Activated CD8-positive, alpha-beta memory T cell treated with anti-CD3 and anti-CD28 coated beads, Interleukin-2, amount 50 U/mL, for 1 hour (primary cell): ENCODE measurements at regions not wholly inside any gene's neighbourhood (a gene's known extent, or its start where the extent isn't known, plus 50 kb on each side); places are given as distances from the start of the nearest gene placed in this dataset.
"Not testable (repeated sequence)": the region's sequence is repeated elsewhere in the genome, so short reads cannot be mapped to it uniquely, and the experiment has no call there.

Experiments used
- DNase-seq: peaks from one replicate; pipeline ENCODE4 v3.0.0-alpha.2; 2020; ENCODE audit errors: extremely low read depth

DNA sequence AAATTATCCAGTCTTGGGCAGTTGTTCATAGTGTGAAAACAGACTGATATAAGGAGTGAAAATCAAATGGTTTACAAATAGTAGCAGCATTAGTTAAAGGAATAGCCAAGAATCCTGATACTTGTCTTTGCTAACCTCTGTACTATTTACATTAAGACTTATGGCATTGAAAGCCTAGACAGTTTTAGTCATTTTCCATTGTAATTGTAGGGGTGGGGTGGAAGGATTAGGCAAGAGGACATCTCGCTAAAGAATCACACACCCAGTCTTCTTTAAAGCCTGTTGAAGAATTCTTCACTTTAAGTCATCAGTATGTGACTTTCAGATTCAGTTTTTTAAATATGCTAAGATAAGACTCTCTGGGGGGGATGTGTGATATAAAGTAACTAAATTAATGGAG lies 207.5 kb upstream of the PHACTR1 start:
- DNase-seq: no peak

DNA sequence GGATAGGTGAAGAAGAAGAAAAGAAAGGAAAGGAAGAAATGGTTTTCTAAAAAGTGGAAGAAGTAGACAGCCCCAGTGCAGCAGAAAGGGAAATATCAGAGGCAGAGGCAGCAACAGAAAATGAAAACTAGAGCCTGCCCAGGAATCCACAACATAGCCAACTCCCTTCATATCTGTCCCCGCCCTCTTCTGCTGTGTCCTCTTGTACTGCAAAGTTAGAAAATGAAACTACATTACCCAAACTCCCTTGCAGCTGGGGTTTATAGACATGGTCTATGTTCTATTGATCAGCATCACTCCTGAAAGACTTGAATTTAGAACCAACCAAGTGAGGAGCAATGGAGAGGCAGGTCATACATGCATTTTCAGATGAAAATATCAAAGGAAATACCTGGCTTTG lies 200.5 kb upstream of the PHACTR1 start:
- DNase-seq: no peak

DNA sequence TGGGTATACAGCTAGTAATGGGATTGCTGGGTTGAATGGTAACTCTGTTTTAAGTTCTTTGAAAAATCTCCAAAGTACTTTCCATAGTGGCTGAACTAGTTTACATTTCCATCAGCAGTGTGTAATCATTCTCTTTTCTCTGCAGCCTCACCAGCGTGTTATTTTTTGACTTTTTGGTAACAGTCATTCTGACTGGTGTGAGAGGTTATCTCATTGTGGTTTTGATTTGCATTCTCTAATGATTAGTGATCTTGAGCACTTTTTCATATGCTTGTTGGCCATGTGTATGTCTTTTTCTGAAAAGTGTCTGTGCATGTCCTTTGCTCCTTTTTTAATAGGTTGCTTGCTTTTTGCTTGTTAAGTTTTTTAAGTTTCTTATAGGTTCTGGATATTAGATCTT lies 194.2 kb upstream of the PHACTR1 start:
- DNase-seq: no peak

DNA sequence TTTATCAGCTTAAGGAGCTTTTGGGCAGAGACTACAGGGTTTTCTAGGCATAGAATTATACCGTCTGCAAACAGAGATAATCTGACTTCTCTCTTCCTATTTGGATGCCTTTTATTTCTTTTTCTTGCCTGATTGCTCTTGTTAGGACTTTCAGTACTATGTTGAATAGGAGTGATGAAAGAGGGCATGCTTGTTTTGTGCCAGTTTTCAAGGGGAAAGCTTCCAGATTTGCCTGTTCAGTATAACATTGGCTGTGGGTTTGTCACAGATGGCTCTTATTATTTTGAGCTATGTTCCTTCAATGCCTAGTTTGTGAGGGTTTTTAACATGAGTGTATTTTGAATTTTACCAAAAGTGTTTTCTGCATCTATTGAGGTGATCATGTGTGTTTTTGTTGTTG lies 192.8 kb upstream of the PHACTR1 start:
- DNase-seq: no peak

DNA sequence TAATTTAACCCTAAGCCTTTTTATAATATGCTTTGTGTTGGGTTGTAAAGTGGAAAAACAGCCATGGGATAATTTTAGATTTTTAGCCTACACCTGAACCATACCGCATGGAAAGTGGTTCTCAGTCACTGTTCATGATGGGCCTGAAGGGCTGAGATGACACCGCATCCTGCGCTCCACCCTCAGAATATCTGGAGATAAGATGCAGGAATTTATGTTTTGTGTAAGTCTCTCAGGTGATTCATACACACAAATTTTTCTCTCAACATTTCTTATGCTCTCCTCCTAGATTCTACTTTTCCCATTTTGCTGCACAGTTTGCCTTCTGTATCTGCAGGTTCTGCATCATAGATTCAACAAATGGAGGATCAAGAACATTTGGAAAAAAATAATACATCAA lies 191.3 kb upstream of the PHACTR1 start:
- no peak for DNase-seq

DNA sequence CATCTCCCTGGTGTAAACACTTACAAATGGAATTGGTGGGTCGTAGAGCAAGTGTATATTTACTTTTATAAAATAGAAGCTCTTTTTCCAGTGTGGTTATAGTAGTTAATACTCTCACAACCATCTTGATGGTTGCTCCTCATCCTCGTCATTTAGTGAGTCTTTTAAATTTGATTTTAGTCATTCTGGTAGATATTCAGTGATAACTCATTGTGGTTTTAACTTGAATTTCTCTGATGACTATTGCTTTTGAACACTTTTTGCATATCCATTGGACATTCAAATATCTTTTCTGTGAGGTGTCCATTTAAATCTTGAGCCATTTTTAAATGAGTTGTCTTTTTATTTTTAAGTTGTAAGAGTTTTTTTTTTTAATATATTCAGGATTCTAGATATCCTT lies 189.2 kb upstream of the PHACTR1 start:
- no peak for DNase-seq

DNA sequence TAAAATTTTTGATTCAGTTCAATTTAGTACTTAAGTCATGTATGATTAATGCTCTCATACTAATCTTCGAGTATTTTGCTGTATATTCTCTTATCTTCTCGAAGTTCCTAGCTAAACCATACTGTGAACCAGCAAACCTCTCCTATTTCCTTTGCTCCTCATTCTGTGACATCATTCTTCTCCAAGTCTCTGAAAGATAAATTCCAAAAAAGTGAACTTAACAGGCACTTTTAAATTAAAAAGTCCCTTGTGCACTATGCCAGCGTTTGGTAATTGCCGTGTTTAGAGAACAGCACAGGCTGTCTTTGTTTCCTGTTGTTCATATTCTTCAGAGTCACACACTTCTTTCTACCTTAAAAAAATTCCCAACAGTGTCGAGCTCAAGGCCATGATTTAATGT lies 188.4 kb upstream of the PHACTR1 start:
- DNase-seq: no peak

DNA sequence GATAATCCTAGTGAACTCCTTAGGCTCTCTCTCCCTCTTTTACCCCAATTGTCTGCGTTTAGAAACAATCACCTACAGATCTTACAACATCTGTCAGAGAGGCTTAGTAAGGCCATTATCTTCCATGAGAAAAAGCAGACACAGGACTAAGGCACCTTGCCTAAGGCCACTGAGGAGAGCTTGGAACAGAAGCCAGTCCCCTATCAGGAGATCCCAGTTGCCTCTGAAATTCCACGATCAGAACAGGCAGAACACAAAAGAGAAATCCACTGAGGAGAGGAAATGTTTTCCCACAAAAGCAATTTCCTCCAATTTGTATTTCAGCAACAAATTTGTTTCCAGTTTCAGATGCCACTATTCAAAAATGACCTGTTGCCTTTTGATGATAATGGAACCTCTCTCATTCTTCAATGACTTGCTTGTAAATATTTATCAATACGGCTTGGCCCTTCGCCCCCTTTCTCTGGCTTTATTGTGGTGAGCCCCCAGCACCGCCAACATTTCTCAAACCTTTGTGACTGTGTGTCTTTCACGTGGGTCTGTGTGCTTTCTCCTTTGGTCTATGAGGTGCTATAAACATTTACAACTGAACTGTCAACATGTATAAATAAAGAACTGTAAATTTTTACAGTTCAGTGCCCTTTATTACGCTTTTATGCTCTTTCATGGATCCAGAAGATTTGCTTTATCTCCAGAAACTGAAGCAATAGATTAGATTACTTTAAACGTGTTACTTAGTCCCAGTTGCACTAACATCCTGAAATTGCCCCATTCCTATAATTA lies 187.8 kb upstream of the PHACTR1 start:
- no peak for DNase-seq

DNA sequence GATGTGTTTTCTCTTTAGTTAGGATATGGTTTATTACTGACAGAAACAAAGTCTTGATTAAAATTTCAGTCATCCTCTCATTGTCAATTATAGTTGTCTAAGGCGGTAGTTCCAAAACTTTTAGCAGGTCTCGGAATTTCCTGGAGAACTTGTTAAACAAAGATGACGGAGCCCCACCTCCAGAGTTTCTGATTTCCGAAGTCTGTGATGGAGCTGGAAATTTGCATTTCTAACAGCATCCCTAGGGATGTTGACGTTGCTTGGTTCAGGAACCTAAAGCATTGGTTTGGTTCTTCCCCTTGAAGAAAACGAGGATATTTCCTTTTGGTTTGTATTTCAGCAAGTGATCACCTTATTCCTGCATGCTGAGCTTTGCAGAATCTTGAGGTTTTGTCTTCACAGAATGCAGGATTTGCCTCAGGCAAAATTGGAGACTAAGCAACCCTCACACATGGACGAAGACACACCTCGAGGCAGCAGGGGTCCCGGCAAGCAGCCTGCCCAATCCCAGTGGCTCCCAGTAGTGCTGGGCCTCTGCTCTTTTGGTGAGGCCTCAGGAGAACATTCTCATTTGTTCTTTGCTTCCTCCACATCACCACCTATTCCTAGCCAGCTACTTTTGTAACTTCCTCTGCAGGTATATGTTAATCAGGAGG lies 187.1 kb upstream of the PHACTR1 start:
- no peak for DNase-seq

DNA sequence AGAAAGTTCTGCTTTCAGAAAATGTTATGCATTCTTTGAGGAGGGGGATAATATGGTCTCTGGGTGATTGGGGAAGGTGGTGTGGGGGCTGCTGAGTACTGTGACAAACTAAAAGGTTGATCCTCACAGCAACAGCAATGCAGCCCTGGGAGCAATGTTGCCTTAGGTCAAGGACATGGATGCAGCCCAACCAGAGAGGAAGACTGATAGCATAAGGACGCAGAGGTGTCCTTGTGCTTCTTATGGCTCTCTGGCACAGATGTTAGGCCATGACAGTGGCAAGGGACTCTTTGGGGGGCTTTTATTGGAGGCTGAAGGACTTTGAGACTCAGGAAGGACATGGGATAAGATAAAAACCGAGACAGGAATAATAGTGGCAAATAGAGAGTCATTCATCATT lies 186.2 kb upstream of the PHACTR1 start:
- DNase-seq: no peak

DNA sequence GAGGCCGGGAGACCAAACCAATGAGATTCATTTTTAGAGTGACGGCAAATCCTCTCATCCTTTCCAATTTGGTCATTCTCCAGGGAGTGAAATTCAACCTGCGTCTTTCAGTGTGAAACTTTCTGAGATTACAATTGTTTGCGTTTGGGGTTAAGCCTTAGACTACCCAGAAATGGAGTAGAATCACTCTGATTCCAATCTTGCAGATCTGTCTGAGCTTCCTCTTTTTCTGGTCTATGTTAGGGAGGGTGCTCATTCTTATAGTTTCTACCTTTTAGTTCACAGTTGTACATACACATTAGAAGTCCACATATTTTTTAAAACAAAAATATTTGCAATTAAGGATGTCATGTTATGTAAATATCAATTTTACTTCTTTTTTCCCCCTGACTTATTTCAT lies 183.0 kb upstream of the PHACTR1 start:
- DNase-seq: no peak

DNA sequence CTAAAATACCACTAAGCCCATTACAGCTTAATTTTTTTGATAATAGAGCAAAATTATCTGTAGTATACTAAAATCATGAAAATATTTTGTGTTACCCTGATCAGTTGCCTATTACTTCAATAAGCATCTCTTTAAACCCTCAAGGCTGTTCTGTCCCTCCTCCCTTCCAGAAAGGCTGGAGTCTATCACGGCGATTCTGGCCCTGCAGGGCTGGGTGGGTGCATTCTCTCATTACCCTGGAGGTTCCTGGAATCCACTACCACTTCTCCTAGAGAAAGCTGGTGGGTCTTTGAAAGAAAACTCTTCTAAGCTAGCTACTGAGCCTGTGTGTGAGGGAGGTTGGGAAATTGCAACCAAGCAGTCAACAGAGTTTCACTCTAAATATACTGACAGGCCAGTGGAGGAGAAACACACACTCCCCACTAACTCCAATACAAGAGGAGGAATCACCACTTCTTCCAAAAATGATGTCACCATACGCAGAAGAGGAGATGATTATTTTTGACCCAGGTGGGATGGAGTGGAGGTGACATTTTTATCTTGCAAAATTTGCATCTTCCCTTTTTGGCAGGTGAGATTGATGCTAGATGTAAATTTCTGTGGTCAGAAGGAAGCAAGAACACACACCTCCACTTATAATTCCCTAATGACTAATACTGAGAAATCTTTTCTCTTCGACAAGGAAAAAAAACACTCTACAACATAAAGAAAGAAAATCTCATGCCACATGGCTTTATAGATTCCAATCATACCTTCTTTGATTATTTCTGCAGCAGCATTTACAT lies 182.3 kb upstream of the PHACTR1 start:
- DNase-seq: no peak

DNA sequence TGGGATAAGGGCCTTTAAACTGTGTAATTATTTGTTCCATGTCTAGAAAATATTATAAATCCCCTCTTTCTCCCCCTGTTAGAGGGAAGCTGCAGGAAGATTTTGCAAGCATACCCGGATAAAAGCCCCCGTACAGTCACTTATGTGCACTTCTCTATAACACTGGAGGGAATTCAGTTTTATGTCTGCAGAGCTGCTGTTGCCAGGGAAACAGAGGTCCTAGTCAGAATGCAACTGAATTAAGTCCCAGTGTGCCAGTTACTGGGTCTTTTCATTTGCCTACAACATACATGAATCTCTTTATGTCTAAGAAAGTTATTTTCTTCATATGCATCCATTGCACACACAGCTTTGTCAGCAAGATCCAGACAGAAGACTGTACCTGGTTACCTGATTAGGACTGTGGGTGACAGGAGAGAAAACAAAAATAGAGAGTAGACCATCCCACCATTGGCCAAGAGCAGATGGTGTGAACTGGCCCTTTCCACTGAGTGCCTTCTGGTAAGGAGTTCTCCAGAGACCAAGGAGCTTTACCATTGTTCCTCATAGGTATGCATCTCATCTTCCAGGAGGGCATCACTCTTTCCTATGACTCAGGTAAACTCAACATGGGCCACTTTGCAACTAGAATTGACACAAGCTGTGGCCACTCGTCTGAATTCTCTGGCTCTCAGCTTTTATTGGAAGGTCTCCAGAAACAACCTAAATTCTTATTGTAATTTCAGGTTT lies 180.8 kb upstream of the PHACTR1 start:
- no peak for DNase-seq

DNA sequence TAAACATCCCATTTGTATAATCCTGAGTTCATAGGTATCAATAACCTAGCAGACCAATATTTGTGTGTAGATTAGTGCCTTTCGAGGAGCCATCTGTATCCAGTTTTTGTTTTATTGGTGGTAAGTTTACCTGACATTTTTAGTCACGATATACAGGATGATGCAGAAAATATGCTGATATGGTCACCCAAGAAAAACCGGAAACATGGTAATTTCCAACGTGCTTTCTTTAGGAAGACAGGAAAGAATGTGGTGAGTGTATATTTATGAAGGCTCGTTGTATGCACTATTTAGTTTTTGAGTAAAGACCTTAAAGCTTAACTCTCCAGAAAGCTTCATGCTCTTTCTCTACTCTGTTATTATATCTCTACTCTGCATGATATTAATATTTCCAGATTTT lies 180.2 kb upstream of the PHACTR1 start:
- no peak for DNase-seq

DNA sequence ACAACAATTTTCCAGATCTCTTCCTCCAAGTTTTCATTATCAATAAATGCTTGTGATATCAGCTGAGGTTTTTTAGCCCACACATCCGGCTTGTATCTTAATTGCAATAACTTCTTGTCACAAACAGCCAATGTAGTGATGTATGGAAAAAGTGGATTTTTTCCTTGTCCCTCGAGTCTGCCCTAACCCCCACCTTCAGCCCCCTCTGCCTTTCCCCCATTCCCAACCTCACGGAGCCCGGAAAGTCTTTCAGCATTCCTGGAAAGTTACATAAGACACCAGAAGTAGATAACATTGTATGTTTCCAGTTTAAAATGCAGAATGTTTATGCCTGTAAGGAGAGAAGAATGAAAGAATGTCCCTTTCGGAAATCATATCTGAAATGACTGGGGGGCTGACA lies 179.2 kb upstream of the PHACTR1 start:
- no peak for DNase-seq

DNA sequence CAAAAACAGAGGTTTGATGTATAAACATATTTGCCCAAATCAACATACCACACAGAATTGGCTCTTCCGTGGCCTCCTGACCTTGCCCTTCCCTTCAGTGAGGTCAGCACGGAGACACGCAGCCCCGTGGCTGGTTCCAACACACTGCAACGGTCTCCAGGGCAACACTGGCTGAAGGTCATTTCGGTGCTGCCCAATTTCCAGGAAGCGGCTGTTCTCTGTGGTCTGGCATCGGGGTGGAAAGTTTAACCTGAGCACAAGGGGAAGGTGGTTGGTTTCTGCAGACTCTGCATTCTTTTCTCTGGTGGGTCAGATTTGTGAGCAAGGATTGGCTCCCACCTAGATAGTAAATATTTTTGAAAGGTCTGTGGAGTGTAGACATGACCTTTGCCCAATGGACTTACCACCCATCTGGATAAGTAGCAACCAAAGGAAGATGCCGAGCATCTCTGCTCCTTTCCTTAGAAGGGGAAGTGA lies 177.6 kb upstream of the PHACTR1 start:
- no peak for DNase-seq

DNA sequence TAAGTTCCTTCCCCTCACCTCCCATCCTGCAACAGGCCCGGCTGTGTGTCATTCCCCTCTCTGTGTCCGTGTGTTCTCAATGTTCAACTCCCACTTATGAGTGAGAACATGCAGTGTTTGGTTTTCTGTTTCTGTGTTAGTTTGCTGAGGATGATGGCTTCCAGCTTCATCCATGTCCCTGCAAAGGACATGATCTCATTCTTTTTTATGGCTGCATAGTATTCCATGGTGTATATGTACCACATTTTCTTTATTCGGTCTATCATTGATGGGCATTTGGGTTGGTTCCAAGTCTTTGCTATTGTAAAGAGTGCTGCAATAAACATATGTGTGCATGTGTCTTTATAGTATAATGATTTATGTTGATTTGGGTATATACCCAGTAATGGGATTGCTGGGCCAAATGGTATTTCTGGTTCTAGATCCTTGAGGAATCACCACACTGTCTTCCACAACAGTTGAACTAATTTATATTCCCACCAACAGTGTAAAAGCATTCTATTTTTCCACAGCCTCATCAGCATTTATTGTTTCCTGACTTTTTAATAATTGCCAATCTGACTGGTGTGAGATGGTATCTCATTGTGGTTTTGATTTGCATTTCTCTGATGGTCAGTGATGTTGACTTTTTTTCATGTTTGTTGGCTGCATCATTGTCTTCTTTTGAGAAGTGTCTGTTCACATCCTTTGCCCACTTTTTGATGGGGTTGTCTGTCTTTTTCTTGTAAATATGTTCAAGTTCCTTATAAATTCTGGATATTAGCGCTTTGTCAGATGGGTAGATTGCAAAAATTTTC lies 174.1 kb upstream of the PHACTR1 start:
- not testable (repeated sequence) for DNase-seq

DNA sequence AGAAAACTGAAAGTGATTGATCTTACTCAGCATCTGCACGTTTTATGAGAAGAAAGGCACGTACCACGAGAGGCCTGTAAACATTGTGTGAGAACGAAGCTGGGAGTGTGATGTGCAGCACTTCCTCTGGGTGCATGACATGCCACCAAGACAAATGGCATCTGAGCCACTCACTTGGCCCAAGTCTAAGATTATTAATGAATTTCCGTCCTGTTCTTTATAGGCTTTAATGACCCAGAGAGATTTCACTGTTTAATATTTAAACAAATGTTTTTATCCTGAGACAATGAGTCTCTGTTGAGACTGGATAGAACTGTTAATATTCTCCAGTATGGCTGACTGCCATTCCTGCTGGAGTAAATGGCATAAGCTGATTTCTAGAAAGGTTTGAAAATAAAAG lies 172.6 kb upstream of the PHACTR1 start:
- DNase-seq: no peak

DNA sequence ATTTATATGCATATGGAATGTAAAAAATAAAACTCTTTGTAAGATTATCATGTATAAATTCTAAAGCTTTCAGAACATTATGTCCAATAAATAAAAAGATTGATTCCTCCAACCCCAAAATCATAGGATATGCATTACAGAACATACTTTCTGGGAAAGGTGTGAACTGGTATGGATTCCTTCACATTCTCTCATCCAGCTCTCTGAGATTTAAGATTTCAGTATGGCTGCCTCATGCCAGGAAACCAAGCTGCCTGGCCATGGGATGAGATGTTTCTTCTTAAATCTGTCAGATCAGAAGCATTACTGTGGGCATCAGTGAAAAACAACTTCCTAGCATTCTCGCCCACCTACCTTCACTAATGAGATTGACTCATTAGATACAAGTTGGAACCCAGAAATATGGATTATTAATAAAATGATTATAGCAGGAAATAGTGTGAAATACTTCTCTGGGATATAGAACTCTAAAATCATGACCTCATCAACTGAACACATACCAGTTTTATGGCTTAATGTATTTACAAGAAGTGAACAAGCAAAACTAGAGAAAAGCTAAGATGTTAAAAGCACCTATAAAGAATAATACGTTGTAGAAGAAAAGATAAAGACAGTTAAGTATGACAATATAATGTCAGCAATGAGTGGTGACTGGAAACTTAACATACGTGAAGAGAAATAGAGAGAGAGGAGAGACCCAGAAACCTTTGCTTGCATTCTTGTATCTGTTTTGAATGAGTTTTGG lies 171.6 kb upstream of the PHACTR1 start:
- DNase-seq: no peak

DNA sequence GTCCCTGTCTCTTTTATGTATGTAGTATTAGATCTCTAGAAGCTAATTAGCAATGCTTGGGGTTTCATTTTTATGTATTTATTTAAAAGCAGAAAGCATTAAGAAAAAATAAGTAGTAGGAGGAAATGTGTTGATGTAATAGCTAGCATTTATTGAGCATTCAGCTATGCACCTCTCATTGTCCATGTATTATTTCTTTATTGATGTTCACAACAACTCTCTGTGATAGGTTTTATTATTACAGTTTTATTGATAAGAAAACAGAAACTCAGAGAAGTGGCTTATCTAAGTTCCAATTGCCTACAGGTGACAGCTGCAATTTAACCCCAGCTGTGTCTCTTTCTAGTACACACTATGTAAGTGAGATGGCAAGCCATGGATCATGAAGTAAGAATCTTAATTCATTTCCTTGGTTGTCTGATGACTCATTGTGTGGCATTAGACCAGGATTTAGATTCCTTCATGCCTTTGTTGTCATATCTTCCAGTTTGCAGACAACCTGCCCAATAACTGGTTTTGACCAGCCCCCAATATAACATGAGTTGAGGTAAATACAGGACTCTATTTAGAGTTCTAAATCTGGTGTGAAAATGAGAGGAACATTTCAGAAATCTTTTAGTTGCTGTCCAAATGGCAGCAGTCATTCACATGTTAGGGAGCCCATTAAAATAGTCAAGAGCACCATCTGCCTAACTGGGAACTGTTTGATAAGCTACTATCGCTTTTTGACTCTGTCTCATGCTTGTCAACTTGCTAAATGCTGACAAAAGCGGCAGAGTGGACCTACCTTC lies 170.8 kb upstream of the PHACTR1 start:
- DNase-seq: no peak
